SH-SY5Y (cell line): ENCODE measurements at regions not wholly inside any gene's neighbourhood (a gene's known extent, or its start where the extent isn't known, plus 50 kb on each side); places are given as distances from the start of the nearest gene placed in this dataset.

ENCODE experiments used
- GATA2 ChIP-seq: IDR thresholded peaks from 2 replicates; pipeline ENCODE4 v1.6.1; 2011; ENCODE audit warnings: mild to moderate bottlenecking, low read depth, low read length
- GATA3 ChIP-seq: IDR thresholded peaks from 2 replicates; pipeline ENCODE4 v1.6.1; 2011; ENCODE audit warnings: low read depth, mild to moderate bottlenecking, low read length, moderate library complexity

DNA sequence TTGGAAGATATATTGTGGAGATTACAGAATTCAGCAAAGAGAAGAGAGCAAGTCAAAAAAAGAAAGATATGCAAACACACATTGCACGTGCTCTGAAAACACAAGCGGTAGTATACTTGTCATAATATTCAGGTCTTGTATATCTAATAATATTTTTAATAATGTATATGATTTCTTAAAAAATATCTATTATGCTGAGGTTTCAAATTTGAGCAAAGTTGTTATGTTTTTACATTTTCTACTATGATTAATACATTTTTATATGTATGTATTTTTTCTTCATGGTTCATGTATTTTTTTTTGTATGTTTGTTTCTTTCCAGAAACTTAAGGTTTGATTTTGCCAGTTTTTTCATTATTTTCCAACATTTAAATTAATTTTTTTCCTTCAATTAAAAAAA is 752.4 kb upstream of the VSTM2A start:
- TF ChIP-seq GATA3 (no peak), GATA2 (no peak)
